NOMO-1 (cell line): ENCODE measurements at regions not wholly inside any gene's neighbourhood (a gene's known extent, or its start where the extent isn't known, plus 50 kb on each side); places are given as distances from the start of the nearest gene placed in this dataset.

ENCODE experiments used
- DNase-seq, 2 experiments: peaks; one replicate each; lab custom pipeline; 2025; ENCODE audit not compliant: unreplicated experiment in 2 of 2; lab: John Stamatoyannopoulos, UW

GRCh38 chr13:89910166-89910565 lies 1437.3 kb upstream of the MIR17HG start:
- DNase-seq: no peak

GRCh38 chr13:89916551-89916950 lies 1430.9 kb upstream of the MIR17HG start:
- DNase-seq: no peak

GRCh38 chr13:89920461-89920860 lies 1427.0 kb upstream of the MIR17HG start:
- DNase-seq: no peak

DNA sequence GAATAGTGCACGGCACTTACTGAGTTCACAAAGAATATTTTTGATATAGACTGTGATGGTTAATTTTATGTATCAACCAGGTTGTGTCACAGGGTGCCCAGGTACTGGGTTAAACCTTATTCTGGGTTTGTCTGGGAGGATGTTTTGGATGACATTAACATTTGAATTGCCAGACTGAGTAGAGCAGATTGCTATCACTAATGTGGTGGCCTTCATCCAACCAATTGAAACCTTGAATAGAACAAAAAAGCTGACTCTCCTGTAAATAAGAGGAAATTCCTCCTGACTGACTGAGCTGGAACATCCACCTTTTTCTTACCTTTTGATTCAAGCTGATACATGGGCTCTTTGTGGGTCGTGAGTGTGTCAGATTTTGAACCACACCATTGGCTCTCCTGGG lies 1424.4 kb upstream of the MIR17HG start:
- no peak for DNase-seq

- DNase-seq: peak in 1 of 2 experiments; percentile 27
These were observed 1423.8 kb upstream of the MIR17HG start for GRCh38 chr13:89923736-89924135.

- DNase-seq: peak in 1 of 2 experiments; percentile 47
These were observed 1422.4 kb upstream of the MIR17HG start for GRCh38 chr13:89925107-89925506.

- no peak for DNase-seq
These were observed 1416.6 kb upstream of the MIR17HG start for GRCh38 chr13:89930861-89931260.

- no peak for DNase-seq
These were observed 1414.6 kb upstream of the MIR17HG start for GRCh38 chr13:89932902-89933301.

DNA sequence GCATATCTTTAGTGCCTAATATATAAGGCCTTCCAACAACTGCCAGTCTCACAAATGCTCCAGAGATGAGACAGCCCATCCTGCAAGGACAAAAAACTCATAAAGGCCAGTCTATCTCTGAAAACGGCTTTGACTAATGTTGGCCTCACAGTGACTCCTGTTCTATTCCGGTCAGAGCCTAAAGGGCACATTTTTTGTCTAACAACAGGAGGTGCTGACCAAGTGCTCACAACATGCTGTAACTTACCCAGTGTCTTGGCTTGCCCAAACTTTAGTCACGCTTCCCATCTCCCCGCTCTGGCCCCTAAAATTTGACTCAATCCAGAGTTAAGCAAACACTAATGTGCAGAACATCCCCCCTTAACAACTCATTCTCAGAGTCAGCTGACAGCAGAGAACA lies 1411.2 kb upstream of the MIR17HG start:
- DNase-seq: no peak

GRCh38 chr13:89937420-89937819 lies 1410.1 kb upstream of the MIR17HG start:
- DNase-seq: no peak

GRCh38 chr13:89940383-89940782 lies 1407.1 kb upstream of the MIR17HG start:
- DNase-seq: no peak

GRCh38 chr13:89943139-89943538 lies 1404.3 kb upstream of the MIR17HG start:
- no peak for DNase-seq

DNA sequence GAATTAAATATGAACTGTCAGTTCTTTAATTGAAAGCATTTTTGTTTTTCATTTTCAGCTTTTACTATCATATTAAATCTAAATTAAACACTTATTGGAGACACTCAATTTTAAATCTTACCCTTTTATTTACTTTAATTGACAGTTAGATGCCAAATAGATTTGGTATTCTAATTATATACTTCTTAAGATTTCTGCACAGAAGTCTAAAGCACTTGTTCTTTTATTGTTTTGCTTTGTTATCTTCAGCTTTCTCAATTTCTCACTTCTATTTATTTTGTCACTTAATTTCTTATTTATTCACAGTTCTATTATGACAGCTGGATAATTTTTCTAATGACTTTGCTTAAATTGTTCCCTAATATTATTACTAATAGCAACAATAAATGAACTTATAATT lies 1397.3 kb upstream of the MIR17HG start:
- DNase-seq: no peak

- no peak for DNase-seq
These were observed 1396.1 kb upstream of the MIR17HG start for GRCh38 chr13:89951341-89951740.

GRCh38 chr13:89953581-89953980 lies 1393.9 kb upstream of the MIR17HG start:
- no peak for DNase-seq

DNA sequence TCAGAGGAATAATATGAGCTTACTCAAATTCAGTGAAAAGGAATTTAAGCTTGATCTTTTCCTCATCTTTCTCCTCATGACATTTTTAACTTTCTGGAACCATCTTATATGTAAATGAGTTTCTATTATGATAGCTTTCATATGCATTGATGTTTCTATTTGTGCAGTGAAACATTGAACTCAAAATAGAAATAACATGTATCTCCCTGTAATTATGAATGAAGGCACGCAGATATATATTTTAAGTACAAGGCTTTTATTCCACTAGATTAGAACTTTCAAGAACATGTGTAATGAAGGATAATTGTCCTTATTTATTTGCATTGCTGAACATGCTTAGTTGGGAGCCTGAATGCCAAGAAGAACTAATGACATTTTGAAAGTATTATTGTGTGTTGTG lies 1391.7 kb upstream of the MIR17HG start:
- no peak for DNase-seq

DNA sequence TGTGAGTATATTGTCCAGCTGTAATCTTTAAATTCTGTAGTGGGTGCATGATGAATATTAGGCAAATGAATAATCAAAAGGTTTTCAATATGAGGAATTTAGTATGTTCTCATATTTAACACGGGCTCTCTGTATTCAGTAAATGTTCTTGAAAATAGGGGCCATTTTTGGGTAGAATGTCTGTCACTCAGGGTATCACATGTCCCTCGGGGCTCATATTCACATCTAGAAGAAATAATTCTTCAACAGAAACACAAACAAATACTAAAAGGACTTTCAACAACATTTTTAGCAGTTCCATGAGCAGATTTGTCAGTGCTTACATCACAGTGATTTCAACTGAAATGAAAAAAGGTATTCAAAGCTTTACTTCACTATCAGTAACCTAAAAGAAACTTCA lies 1388.4 kb upstream of the MIR17HG start:
- DNase-seq: no peak

DNA sequence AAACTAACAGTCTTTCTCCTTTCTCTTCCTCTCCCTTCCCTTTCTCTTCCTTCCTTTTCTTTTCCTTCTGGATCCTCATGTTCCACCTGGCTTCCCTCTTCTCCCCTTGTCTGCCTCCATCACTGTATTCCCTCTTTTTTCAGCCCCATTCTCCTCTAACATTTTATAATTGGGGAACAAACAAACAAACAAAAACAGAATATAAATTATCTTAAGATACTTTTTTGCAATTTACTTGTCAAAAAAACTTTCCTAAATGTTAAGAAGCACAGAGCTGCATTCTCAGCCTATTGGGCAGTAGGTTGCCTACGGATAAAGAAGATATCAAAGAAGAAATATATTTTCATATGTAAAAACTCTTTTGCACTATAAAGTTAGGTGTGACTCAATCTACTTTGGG lies 1382.2 kb upstream of the MIR17HG start:
- no peak for DNase-seq

GRCh38 chr13:89966524-89966923 lies 1381.0 kb upstream of the MIR17HG start:
- DNase-seq: no peak

- no peak for DNase-seq
These were observed 1379.8 kb upstream of the MIR17HG start for GRCh38 chr13:89967701-89968100.

DNA sequence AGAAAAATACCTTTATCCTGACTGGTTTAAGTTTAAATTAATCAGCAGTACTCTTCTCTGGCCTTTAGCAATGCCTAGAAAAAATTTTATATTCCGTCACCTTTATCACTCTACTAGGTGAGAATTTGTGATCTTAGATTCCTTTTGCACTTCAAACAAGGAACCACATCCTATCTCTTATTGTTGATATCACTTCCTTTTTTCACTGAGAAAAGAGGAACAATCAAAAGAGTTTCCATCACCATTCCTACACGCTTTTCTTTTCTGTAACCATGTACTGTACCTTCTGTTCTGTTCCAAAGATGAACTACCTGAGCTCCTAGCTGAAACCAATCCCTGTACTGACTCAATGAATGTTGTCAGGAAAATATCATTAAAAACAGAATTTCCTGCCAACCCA lies 1379.0 kb upstream of the MIR17HG start:
- peak; percentile 77 to 96 for DNase-seq

DNA sequence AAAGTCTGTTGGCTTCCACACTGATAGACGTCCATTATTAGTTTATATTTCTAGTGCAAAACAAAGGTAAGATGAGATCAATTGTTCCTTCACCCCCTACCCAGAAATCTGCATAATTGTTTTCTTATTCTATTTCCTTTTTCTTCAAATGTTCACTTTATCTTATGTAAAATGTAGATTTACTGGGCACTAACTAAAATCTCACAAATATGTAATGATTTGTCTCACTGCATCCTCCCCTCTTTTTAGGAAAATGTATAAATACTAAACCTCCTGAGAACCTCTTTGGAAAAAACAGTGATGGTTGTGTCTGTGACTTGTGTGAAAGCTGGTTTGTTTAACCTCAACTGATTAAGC lies 1377.2 kb upstream of the MIR17HG start:
- DNase-seq: no peak

GRCh38 chr13:89977203-89977602 lies 1370.3 kb upstream of the MIR17HG start:
- DNase-seq: no peak

DNA sequence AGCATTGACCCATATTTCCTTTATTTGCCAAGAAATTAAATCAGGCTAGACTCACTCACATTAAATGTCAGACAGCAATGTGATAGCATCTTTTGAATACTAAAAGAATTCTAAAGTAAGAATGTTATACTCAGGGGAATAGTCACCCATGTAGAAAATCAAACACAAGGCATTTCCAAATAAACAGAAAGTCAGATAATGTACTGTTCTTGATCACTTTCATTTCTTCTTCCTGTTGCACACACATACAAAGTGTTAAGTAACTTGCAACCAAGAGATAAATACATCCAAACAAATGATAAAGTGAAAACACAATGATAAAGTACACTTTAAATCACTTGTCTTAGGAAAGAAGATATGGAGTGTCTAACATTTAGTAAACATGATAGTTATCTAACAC lies 1366.6 kb upstream of the MIR17HG start:
- peak; percentile 22 to 70 for DNase-seq
